VCaP (cell line): ENCODE measurements at regions not wholly inside any gene's neighbourhood (a gene's known extent, or its start where the extent isn't known, plus 50 kb on each side); places are given as distances from the start of the nearest gene placed in this dataset.

Experiments used
- H3K27ac ChIP-seq: fragments of 450-650 bp; 2 replicates; pipeline ENCODE4 v1.5.1; 2017
- TF ChIP-seq, protein P1 (sequence below): fragments of 450-650 bp; conservative IDR thresholded peaks from 2 replicates; pipeline ENCODE4 v1.5.1; 2017; ENCODE audit warnings: mild to moderate bottlenecking, moderate library complexity

DNA sequence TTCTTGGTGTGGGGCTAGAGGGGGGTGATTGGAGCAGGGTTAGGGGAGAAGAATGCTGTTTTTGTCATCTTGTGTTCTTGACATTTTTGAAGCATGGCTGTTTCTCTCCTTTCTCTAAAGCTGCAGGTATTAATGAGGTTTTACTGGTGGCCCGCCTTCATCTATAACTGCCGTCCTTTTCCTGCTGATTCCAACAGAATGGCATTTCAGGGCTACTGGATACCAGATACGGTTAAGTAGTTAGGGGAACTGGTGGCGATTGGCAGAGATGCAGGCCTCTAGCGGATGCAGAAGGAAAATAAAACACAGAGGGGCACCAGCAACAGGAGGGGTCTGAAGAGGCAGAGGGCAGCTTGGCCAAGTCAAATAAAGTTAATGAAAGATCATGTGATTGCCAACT, 89.7 kb upstream of the EEF1E1 start:
- TF ChIP-seq, protein P1, sequence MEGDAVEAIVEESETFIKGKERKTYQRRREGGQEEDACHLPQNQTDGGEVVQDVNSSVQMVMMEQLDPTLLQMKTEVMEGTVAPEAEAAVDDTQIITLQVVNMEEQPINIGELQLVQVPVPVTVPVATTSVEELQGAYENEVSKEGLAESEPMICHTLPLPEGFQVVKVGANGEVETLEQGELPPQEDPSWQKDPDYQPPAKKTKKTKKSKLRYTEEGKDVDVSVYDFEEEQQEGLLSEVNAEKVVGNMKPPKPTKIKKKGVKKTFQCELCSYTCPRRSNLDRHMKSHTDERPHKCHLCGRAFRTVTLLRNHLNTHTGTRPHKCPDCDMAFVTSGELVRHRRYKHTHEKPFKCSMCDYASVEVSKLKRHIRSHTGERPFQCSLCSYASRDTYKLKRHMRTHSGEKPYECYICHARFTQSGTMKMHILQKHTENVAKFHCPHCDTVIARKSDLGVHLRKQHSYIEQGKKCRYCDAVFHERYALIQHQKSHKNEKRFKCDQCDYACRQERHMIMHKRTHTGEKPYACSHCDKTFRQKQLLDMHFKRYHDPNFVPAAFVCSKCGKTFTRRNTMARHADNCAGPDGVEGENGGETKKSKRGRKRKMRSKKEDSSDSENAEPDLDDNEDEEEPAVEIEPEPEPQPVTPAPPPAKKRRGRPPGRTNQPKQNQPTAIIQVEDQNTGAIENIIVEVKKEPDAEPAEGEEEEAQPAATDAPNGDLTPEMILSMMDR, result no peak
- no peak overlapping the region for H3K27ac ChIP-seq

DNA sequence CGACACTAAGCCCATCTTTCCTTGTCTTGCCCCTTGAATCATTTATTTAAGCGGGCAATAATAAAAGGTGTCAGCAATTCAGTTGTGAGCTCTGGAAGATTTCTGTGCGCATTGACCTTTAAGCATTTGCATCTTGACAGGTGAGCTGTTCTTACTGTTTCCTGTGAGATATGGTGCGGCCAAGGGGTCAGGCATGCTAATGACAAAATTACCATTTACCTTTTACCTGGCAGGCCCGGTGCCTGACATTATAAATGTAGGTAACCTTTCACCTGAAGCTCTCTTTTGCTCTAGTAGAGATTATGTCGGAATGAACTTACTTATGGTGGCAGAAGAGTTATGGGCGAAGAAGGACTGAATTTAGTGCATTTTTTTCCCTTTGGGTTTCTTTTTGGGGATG, 89.3 kb upstream of the EEF1E1 start:
- TF ChIP-seq, protein P1, result no peak
- H3K27ac ChIP-seq, result no peak overlapping the region

DNA sequence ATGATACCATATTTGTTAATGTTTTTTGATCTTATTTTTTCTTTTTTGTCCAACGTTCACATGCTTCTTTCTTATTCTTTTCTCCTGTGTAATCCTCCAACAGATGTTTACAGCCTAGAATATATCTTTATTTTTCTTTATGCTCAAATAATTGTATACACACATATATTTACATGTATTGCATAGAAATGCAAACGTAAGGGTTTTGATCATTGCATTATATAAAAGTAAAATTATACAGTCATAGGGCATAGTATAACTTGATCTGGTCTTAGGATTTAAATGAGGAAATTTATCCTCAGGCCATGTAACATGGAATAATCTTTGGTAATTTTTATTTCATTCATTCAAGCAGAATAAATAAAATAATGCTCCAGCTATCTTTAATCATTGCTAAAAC, 84.9 kb upstream of the EEF1E1 start:
- TF ChIP-seq, protein P1, result no peak
- no peak overlapping the region for H3K27ac ChIP-seq

DNA sequence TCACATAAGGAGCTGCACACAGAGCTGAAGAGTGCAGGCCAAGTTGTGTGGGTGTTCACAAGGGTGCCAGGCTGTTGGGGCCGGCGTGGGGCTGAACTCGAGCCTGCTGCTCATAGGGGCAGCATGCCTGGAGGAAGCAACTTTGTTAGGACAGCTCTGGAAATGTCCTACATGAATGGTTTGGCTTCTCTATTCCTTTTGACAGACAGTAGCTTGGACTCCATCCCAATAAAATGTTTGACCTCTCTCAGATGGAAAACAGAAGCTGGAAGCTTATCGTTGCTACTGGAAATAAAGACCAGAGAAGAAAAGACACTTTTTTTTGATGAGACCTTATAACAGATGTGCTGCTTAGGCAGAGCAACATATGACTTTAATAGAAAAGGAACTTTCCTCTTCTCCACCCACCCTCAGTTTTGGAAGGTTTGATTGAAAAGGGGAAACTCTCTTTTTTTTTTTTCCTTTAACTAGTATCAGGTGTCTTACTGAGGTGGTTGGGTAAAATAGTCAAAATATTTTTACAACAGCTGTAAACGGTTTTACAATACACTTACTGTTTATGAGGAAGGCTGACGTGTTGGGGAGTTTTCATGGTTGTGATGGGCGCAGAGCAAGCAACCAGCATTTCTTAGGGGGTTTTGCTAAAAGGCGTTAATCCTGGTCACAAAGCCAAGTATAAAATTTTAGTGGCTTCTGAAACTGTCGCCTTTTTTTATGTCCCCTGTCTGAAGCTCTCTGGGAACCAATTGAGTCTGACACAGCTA, 80.7 kb upstream of the EEF1E1 start:
- no peak overlapping the region for H3K27ac ChIP-seq
- TF ChIP-seq, protein P1, result no peak

DNA sequence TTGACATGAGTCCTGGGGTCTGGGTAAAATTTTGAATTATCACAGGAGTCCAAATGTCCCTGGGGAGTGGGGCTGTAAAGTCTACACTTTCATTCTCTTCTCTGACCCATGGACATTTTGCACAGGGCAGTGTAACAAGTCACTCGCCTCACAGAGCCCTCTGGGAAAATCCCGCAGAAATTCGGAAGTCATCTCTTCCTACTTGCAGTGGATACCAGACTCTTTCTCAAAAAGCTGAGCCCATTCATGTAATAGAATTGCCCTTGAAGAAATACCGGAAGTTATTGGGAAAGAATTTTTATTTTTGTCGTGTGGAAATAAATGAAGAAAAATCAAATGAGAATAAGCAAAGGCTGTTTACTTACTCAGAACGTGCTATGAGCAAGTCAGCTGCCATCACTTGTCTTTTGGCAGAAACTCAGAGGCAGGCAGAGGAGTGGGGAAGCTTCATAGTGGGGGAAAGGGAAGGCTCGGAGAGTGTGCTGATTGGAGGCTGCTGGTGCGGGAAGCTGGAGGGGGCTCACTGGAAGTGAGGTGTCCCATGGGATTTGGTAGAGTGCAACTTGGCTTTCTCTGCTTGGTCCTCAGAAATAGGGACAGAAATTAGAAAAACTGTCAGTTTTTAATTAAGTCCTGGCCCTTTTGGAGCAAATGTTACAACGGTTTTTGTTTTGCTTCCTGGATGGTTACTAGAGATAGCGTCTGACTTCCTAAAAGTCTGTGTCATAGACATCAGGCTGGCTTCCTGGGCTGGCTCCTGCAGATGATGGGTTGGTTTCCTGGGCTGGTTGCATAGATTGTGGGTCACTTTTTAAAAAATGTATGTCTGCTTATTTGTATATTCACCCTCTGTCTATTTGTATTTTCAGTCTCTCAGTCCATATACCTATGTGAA, 79.8 kb upstream of the EEF1E1 start:
- H3K27ac ChIP-seq, result no peak overlapping the region
- TF ChIP-seq, protein P1, result no peak

DNA sequence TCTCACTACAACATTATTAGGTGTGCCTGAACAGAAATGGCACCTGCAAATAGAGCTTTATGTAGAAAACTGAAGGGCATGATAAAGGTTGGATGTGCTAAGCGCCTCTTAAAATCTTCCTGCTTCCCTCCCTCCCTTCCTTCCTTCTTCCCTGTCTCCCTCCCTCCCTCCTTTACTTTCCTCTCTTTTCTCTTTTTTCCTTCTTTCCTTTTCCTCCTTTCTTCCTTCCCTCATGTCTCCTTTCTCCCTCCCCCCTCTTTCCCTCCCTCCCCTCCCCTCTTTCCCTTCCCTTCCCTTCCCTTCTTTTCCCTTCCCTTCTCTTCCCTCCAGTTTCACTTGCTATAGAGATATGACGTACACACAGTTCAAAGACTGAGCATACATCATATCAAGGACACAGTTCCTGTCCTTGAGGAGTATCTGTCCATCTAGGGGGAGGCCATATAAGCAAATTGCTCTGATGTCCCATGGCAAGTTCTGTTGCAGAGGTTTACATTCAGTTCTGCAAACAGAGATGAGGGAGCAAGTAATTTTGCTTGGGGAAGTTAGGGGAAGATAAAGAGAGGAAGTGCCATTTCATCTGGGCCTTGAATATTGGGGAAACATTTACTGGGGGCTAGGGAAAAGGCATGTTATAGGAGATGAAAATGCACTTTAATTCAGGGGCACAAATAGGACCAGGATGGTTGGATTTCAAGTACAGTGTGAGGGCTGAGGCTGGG, 79.0 kb upstream of the EEF1E1 start:
- TF ChIP-seq, protein P1, result no peak
- no peak overlapping the region for H3K27ac ChIP-seq
